ENCODE measurements at regions not wholly inside any gene's neighbourhood (a gene's known extent, or its start where the extent isn't known, plus 50 kb on each side); places are given as distances from the start of the nearest gene placed in this dataset.

GRCh38 chrY:12230921-12231320 is 470.1 kb upstream of the USP9Y start:
- TF ChIP-seq CTCF (IDR thresholded peaks at IDR 0.05; ENCODE audit: borderline replicate concordance, extremely low read depth, low read length, poor library complexity, severe bottlenecking) (no peak), EZH2 (IDR thresholded peaks at IDR 0.05; ENCODE audit: borderline replicate concordance, low read depth, low read length, severe bottlenecking) (no peak)
